H1 (cell line): ENCODE measurements at regions not wholly inside any gene's neighbourhood (a gene's known extent, or its start where the extent isn't known, plus 50 kb on each side); places are given as distances from the start of the nearest gene placed in this dataset.

Experiments
- CTCF ChIA-PET: fragments of 300-600 bp; sonication (Branson Sonifier 250); formaldehyde crosslinking; loops from one replicate; lab custom pipeline; 2021; ENCODE audit not compliant: partially characterized antibody; lab: Charles Lee
- POLR2A ChIA-PET: fragments of 300-600 bp; sonication (Branson Sonifier 250); formaldehyde crosslinking; loops from one replicate; lab custom pipeline; 2021; ENCODE audit warnings: inconsistent platforms; ENCODE audit not compliant: partially characterized antibody; lab: Charles Lee
- DNase-seq, 2 experiments: peaks; one replicate each; pipeline versions ENCODE4 v3.0.0 to v3.0.0-alpha.2; 2010 to 2022; ENCODE audit warnings: low spot score in 2 of 2, low read depth in 1 of 2, mixed read lengths in 1 of 2
- FAIRE-seq: peaks from 2 replicates; lab custom pipeline; 2011; peaks lifted over from hg19 to GRCh38; lab: Jason Lieb, UNC
- H2AFZ ChIP-seq: 2 replicates; pipeline ENCODE4 v1.8.1; 2012; ENCODE audit warnings: low read length, inconsistent platforms
- H2AK5ac ChIP-seq: 2 replicates; pipeline ENCODE4 v1.6.1; 2013; ENCODE audit warnings: low read depth, low read length
- H2BK120ac ChIP-seq: replicated peaks from 2 replicates; pipeline ENCODE3; 2013; ENCODE audit warnings: low read depth, low read length, inconsistent platforms
- H2BK12ac ChIP-seq: 2 replicates; pipeline ENCODE4 v1.6.1; 2013; ENCODE audit warnings: low read depth, low read length
- H2BK15ac ChIP-seq: 2 replicates; pipeline ENCODE4 v1.6.1; 2013; ENCODE audit warnings: low read length
- H2BK20ac ChIP-seq: 2 replicates; pipeline ENCODE4 v1.6.1; 2013; ENCODE audit warnings: low read length
- H2BK5ac ChIP-seq: 2 replicates; pipeline ENCODE4 v1.6.1; 2013; ENCODE audit warnings: low read depth, low read length
- H3K14ac ChIP-seq: 2 replicates; pipeline ENCODE4 v1.6.1; 2013; ENCODE audit warnings: inconsistent platforms; ENCODE audit not compliant: insufficient read length
- H3K18ac ChIP-seq: 2 replicates; pipeline ENCODE4 v1.6.1; 2013; ENCODE audit warnings: low read length; ENCODE audit errors: extremely low read depth
- H3K23ac ChIP-seq: 2 replicates; pipeline ENCODE4 v1.6.1; 2013; ENCODE audit warnings: inconsistent platforms; ENCODE audit not compliant: insufficient read length
- H3K23me2 ChIP-seq: 2 replicates; pipeline ENCODE4 v1.6.1; 2013; ENCODE audit warnings: low read depth, low read length
- H3K27ac ChIP-seq: 2 replicates; pipeline ENCODE4 v1.6.1; 2011; ENCODE audit warnings: low read depth, low read length, inconsistent platforms
- H3K27me3 ChIP-seq, 4 experiments: replicated peaks in 1 of 4; 1 replicate in 1 of 4; 2 replicates in 3 of 4; pipeline versions ENCODE4 v1.6.1 to v1.8.1; 2011 to 2013; ENCODE audit warnings: low read length in 3 of 4, mild to moderate bottlenecking in 3 of 4, inconsistent platforms in 2 of 4, mixed read lengths in 2 of 4, moderate library complexity in 1 of 4; ENCODE audit not compliant: control insufficient read depth in 3 of 4, insufficient read depth in 3 of 4; ENCODE audit errors: extremely low read depth in 1 of 4
- H3K36me3 ChIP-seq, 4 experiments: 2 replicates each; pipeline versions ENCODE4 v1.6.1 to v1.8.1; 2011 to 2013; ENCODE audit warnings: mild to moderate bottlenecking in 4 of 4, low read length in 3 of 4, moderate library complexity in 2 of 4, control low read depth in 1 of 4, inconsistent platforms in 1 of 4; ENCODE audit not compliant: insufficient read depth in 4 of 4, control insufficient read depth in 2 of 4
- H3K4ac ChIP-seq: replicated peaks from 2 replicates; pipeline ENCODE3; 2013; ENCODE audit warnings: low read length, low read depth, mixed read lengths, inconsistent platforms; ENCODE audit not compliant: insufficient read length
- H3K4me1 ChIP-seq, 4 experiments: replicated peaks in 1 of 4; 1 replicate in 1 of 4; 2 replicates in 3 of 4; pipeline versions ENCODE4 v1.6.1 to v1.8.1; 2011 to 2013; ENCODE audit warnings: low read length in 3 of 4, inconsistent platforms in 2 of 4, mixed read lengths in 1 of 4; ENCODE audit not compliant: insufficient read depth in 4 of 4, control insufficient read depth in 3 of 4
- H3K4me2 ChIP-seq, 2 experiments: 2 replicates each; pipeline versions ENCODE4 v1.6.1 to v1.8.1; 2011 to 2013; ENCODE audit warnings: low read depth in 2 of 2, low read length in 2 of 2, control low read depth in 1 of 2, inconsistent platforms in 1 of 2, mild to moderate bottlenecking in 1 of 2; ENCODE audit not compliant: insufficient read depth in 1 of 2
- H3K4me3 ChIP-seq, 4 experiments: fragments of 200-600, 300-600 bp in 1 of 4; sonication (generic), shearing (Covaris generic), sonication (Bioruptor Twin) in 1 of 4; 2 replicates each; pipeline versions ENCODE4 v1.5.1 to v1.8.1; 2011 to 2016; ENCODE audit warnings: low read length in 4 of 4, low read depth in 3 of 4, control low read depth in 2 of 4, inconsistent platforms in 2 of 4, mild to moderate bottlenecking in 2 of 4, mixed read lengths in 1 of 4, moderate library complexity in 1 of 4; ENCODE audit not compliant: insufficient read depth in 2 of 4; ENCODE audit errors: extremely low read depth in 1 of 4
- H3K56ac ChIP-seq: replicated peaks from 2 replicates; pipeline ENCODE3; 2013; ENCODE audit warnings: low read depth, mild to moderate bottlenecking, mixed read lengths, low read length, inconsistent platforms; ENCODE audit not compliant: insufficient read length
- H3K79me1 ChIP-seq: 2 replicates; pipeline ENCODE4 v1.6.1; 2013; ENCODE audit warnings: low read depth, low read length, control low read depth
- H3K79me2 ChIP-seq, 2 experiments: 2 replicates each; pipeline versions ENCODE4 v1.6.1 to v1.8.1; 2012 to 2013; ENCODE audit warnings: low read length in 2 of 2, mild to moderate bottlenecking in 2 of 2, inconsistent platforms in 1 of 2; ENCODE audit not compliant: insufficient read depth in 2 of 2, control insufficient read depth in 1 of 2
- H3K9ac ChIP-seq, 4 experiments: replicated peaks in 1 of 4; 1 replicate in 1 of 4; 2 replicates in 3 of 4; pipeline versions ENCODE4 v1.6.1 to v1.8.1; 2011 to 2013; ENCODE audit warnings: low read depth in 3 of 4, low read length in 3 of 4, control low read depth in 2 of 4, mild to moderate bottlenecking in 2 of 4, moderate library complexity in 2 of 4, inconsistent platforms in 1 of 4; ENCODE audit errors: extremely low read depth in 1 of 4
- H3K9me3 ChIP-seq, 2 experiments: 2 replicates each; pipeline versions ENCODE4 v1.6.1 to v1.8.1; 2012 to 2013; ENCODE audit warnings: mild to moderate bottlenecking in 2 of 2, moderate library complexity in 2 of 2, control low read depth in 1 of 2, inconsistent platforms in 1 of 2, low read depth in 1 of 2, low read length in 1 of 2, mixed read lengths in 1 of 2; ENCODE audit not compliant: insufficient read depth in 2 of 2
- H4K20me1 ChIP-seq, 2 experiments: replicated peaks in 1 of 2; 2 replicates each; pipeline versions ENCODE3 to v1.8.1; 2011 to 2013; ENCODE audit warnings: inconsistent platforms in 2 of 2, low read length in 2 of 2, mild to moderate bottlenecking in 1 of 2; ENCODE audit not compliant: insufficient read depth in 2 of 2, control insufficient read depth in 1 of 2
- H4K5ac ChIP-seq: 2 replicates; pipeline ENCODE4 v1.6.1; 2013; ENCODE audit warnings: low read length, low read depth, mixed read lengths, inconsistent platforms; ENCODE audit not compliant: insufficient read length
- H4K8ac ChIP-seq: 2 replicates; pipeline ENCODE4 v1.8.0; 2013; ENCODE audit warnings: mild to moderate bottlenecking, moderate library complexity, low read length, inconsistent platforms; ENCODE audit not compliant: insufficient read depth; ENCODE audit errors: extremely low read depth
- H4K91ac ChIP-seq: replicated peaks from 2 replicates; pipeline ENCODE3; 2013; ENCODE audit warnings: low read length, mixed read lengths, inconsistent platforms; ENCODE audit not compliant: insufficient read length
- CBX8 ChIP-seq: fragments of 300-800, 300-1000 bp; sonication (generic); IDR thresholded peaks from 2 replicates; pipeline ENCODE4 v1.7.1; 2016; ENCODE audit warnings: low read depth, low read length, borderline replicate concordance
- CEBPB ChIP-seq: IDR thresholded peaks from 2 replicates; pipeline ENCODE4 v1.6.1; 2012; ENCODE audit warnings: low read depth, low read length
- NRF1 ChIP-seq: IDR thresholded peaks from 2 replicates; pipeline ENCODE4 v1.6.1; 2011; ENCODE audit warnings: mild to moderate bottlenecking, low read depth, low read length, improper control_type of control experiment
- PHF8 ChIP-seq: fragments of 200-600 bp; sonication (generic); conservative IDR thresholded peaks from 2 replicates; pipeline ENCODE4 v1.7.1; 2012; ENCODE audit warnings: low read depth, mild to moderate bottlenecking, inconsistent platforms, low read length, moderate library complexity
- POLR2A ChIP-seq, 2 experiments: IDR thresholded peaks; 1 replicate in 1 of 2; 2 replicates in 1 of 2; pipeline ENCODE4 v1.6.1; 2011; ENCODE audit warnings: low read depth in 2 of 2, low read length in 2 of 2, mild to moderate bottlenecking in 2 of 2; ENCODE audit errors: control extremely low read depth in 1 of 2
- POLR2AphosphoS5 ChIP-seq: IDR thresholded peaks from 2 replicates; pipeline ENCODE4 v1.6.1; 2011; ENCODE audit warnings: low read depth, low read length
- POU5F1 ChIP-seq: IDR thresholded peaks from 2 replicates; pipeline ENCODE4 v1.6.1; 2011; ENCODE audit warnings: low read depth, mild to moderate bottlenecking, low read length, moderate library complexity
- RXRA ChIP-seq: IDR thresholded peaks from 2 replicates; pipeline ENCODE4 v1.6.1; 2011; ENCODE audit warnings: low read depth, mild to moderate bottlenecking, low read length, moderate library complexity; ENCODE audit not compliant: insufficient read depth
- WGBS, 2 experiments: shearing (Covaris generic) in 1 of 2; methylation state at CpG; one replicate each; pipeline versions ENCODE4 v1.1.6 to v1.1.7; 2013 to 2015; ENCODE audit warnings: low lambda C conversion rate in 2 of 2, mixed read lengths in 2 of 2, inconsistent platforms in 1 of 2, low coverage in 1 of 2, missing lambda C conversion rate in 1 of 2; ENCODE audit not compliant: insufficient replicate concordance in 2 of 2, insufficient coverage in 1 of 2, insufficient read length in 1 of 2; ENCODE audit errors: extremely low coverage in 1 of 2, missing lambda C conversion rate in 1 of 2; 5-methylcytosine and 5-hydroxymethylcytosine counted together

GRCh38 chr1:4511374-4511773, 143.0 kb upstream of the AJAP1 start:
- H3K4me1 ChIP-seq = no peaks in the 10 kb centered on the region
- no peaks in the 10 kb centered on the region for H3K79me2 ChIP-seq
- no peaks in the 10 kb centered on the region for H4K20me1 ChIP-seq
- CTCF ChIA-PET = no interaction called here
- H3K79me1 ChIP-seq = no peaks in the 10 kb centered on the region
- H2BK15ac ChIP-seq = no peak overlapping the region
- 81% methylated on average over 13 of the region's 13 CpGs; no CpG with 5 or more reads in 1 of the 2 experiments for WGBS, 2 experiments
- no peak overlapping the region for H3K9ac ChIP-seq
- H3K4ac ChIP-seq = no peak overlapping the region
- H4K91ac ChIP-seq = no peak overlapping the region
- no peak overlapping the region for H2BK120ac ChIP-seq
- no peak overlapping the region for H3K14ac ChIP-seq
- peaks cover 7 to 39% of the 10 kb centered on the region in 2 experiments; a peak in 2 of 4 replicates for H3K9me3 ChIP-seq
- no peak overlapping the region for H3K4me2 ChIP-seq
- H3K4me3 ChIP-seq = no peak overlapping the region
- no peak overlapping the region for H3K23ac ChIP-seq
- FAIRE-seq = no peak
- H2AK5ac ChIP-seq = no peak overlapping the region
- no peak overlapping the region for H3K18ac ChIP-seq
- no peaks in the 10 kb centered on the region; the same call in 1 of the 2 replicates for H3K23me2 ChIP-seq
- POLR2A ChIA-PET = no interaction called here
- no peaks in the 10 kb centered on the region for H3K36me3 ChIP-seq
- H4K5ac ChIP-seq = no peak overlapping the region
- H3K27ac ChIP-seq = no peak overlapping the region
- no peak overlapping the region for H2BK12ac ChIP-seq
- no peak for DNase-seq
- TF ChIP-seq POU5F1 = no peak
- no peak for TF ChIP-seq PHF8
- TF ChIP-seq CBX8 = no peak
- TF ChIP-seq POLR2A (IDR thresholded peaks at IDR 0.05; ENCODE audit: control extremely low read depth in 1 of 2, low read depth in 2 of 2, low read length in 2 of 2) = no peak
- TF ChIP-seq NRF1 = no peak
- TF ChIP-seq CEBPB = no peak
- no peak for TF ChIP-seq RXRA
- TF ChIP-seq POLR2AphosphoS5 = no peak
- H3K27me3 ChIP-seq = no peaks in the 10 kb centered on the region
- no peak overlapping the region for H2BK5ac ChIP-seq
- H4K8ac ChIP-seq = no peak overlapping the region
- no peak overlapping the region for H2AFZ ChIP-seq
- no peak overlapping the region for H2BK20ac ChIP-seq
- no peak overlapping the region for H3K56ac ChIP-seq
